HG02981 (cell line): ENCODE measurements at regions not wholly inside any gene's neighbourhood (a gene's known extent, or its start where the extent isn't known, plus 50 kb on each side); places are given as distances from the start of the nearest gene placed in this dataset.
A peak's percentile ranks its signal among the peaks of the same experiment; 100 is the strongest.

Experiments
- ATAC-seq: cut with Tn5 transposase; IDR thresholded peaks from one replicate; pipeline ENCODE4 v1.9.1; 2021; ENCODE audit warnings: mild to moderate bottlenecking, moderate library complexity; ENCODE audit not compliant: unreplicated experiment

DNA sequence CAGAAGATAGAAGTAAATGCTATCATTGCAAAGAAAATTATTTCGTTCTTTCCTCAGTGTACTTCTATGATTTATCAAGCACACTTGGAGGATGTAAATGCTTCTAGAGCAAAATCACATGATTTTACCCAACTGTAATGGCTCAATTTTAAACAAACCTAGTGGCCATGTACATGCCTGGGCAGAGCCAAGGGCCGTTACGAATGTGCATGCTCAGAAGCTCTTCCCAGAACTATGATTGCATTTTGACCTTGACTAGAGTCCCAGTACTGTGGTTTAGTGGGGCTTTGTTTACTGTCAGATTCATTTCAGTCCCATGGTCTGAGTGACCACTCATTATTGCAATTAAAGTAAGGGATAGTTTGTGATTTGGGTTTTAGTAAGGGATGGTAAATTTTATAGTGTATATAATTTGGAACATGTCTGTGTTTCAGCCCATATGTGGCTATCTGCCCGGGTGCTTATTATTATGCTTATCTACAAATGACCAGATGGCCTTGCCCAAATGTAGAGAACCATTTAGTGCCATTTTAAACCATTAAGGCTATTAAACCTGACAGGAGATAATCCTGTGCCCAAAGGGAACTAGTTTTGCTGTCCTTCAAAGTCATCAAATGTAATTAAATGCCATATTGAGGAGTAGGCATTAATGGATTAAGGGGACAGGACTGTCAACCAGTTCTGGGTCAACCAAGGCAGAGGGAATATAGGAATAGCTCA lies 239.1 kb downstream of the ICOS start:
- ATAC-seq: no peak

DNA sequence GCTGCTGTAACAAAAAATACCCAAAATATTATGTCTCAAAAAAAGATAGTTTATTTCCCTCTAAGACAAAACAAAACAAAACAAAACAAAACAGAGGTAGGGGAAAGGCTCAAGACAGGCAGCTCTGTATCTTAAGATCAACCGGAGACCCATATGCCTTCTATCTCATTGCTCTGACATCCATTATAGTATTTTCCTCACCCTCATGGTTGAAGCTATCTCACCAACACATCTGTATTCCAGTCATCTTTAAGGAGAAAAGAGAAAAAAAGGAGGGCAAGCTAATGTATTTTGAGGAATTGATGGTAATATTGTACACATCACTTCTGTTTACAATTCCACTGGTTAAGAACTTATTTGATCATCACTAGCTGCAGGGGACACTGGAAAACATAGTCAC lies 239.7 kb downstream of the ICOS start:
- no peak for ATAC-seq

DNA sequence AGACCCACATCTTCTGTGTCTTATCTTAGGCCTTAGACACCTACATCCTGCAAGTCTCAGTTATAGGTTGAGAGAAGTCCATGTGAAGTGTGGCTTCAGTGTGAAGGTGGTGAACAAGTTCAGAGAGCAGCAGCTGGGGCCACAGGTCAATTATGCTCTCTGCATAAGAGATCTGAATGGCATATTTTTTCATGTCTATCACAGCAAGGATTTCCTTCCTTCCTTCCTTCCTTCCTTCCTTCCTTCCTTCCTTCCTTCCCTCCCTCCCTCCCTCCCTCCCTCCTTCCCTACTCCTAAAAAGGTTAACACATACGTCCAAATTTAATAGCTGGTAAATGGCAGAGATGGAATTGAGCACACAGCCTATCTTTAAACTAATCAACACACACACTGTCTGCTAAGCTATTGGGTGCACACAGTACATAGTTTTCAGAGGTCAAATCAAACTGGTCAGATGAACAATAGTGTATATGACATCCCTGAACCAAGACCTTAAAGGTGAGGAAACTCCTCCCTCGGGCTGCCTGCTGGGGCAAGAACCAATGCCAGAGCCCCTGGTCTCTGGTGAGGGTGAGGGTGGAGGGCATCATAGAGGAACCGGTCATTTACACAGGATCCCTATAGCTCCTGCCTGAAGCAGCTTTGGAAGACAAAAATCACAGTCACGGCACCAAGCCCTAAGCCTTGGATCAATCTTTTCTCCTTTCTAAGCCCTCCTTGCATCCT lies 240.9 kb downstream of the ICOS start:
- peak; percentile 12 for ATAC-seq

DNA sequence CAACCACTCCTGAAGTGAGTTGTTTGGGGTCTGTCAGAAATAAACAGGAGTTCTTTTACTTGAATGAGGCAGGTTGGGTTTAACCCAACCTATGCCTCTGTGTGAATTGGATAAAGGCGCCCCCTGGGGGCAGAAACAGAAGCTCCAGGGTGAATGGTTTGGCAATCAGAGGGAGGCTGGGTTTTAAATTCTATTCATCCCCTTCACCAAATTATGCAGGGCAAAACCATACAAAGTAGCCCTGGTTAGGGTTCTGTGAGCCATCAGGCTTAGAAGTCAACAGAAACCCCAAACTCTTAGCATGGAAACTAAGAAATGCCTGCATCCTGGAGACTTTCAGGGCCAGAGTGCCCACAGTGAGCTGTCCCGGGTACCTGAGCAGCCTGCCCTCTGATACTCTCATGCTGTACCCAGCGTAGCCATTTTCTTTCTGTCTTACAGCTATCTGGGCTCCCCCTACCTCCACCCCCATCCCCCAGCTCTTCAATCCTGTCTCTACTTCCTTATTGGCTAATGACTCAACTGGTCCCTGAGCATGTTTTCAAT lies 241.5 kb downstream of the ICOS start:
- peak; percentile 63 for ATAC-seq

DNA sequence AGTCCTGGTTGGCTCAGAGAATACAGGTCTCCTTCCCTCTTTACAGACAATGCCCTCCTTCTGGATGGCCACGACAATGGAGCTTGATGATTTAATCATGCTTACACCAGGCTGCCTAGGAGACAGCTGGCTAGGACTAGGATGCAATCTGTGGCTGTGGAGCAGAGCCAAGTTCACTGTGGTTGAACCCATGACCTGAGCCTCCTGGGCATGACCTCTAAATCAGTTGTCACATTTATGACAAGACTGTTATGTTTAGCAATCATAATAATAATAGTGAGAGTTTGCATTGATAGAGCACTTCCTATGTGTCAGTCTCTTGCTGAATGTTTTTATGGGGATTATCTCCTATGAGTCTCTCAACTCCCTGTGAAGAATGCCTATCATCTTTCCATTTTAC lies 244.1 kb downstream of the ICOS start:
- ATAC-seq: no peak

DNA sequence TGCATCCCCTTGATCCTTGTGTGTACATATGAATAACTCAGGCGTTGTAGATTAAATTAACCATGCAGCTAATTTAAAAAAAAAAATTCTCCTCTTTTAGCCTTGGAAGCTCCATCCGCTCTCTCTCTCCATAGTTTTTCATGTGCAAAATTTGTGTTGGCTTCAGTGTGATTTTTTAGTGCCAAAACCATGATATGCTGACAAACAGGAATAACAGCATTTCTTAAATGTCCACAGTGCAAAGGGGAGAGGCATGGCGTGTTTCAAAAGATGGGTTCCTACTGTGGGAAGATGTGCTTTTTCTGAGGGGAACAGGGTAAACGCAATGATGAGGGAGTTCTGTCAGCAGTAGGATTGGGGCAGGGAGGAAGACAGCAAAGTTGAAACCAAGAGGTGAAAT lies 247.0 kb downstream of the ICOS start:
- ATAC-seq: no peak

DNA sequence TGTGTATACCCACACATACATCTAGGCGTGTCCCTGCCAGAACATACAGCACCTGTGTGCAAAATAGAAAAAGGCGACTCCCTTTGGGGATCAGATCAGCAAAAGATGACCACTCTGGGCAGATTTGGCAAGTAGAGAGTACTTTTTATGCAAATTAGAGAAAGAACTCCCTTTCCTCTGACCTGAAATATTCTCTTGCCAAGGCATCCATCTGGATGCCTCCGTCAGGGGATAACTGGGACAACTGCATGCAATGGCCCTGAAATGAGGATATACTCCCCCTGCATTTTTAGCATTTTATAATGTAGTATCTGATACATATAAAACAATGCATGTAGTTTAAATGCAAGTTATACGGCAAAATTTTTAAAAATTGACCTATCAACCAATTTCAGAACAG lies 247.7 kb downstream of the ICOS start:
- ATAC-seq: no peak

DNA sequence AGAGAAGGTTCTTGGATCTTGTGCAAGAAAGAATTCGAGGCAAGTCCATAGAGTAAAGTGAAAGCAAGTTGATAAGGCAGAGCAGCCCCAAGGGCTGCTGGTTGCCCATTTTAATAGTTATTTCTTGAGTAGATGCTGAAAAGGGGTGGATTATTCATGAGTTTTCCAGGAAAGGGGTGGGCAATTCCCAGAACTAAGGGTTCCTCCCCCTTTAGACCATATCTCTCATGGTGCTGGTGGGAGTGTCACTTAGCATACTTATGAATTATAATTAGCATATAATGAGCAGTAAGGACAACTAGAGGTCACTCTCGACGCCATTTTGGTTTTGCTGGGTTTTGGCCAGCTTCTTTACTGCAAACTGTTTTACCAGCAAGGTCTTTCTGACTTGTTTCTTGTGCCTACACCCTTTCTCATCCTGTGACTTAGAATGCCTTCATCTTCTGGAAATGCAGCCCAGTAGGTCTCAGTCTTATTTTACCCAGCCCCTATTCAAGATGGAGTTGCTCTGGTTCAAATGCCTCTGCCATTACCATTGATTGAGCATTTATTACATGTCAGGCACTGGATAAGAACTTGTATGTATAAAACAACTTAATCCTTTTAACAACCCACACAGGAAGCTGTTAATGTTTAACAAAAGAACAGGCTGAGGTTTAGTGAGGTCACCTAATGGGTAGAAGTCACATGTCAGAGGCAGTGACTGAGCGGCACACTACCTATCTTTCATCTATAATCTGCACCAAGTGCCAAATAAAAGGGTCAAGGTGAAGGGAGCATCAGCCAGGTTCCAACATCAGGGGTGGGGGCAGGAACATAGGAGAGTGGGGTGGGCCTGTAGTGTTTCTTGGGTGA lies 250.9 kb downstream of the ICOS start:
- ATAC-seq: peak; percentile 76

DNA sequence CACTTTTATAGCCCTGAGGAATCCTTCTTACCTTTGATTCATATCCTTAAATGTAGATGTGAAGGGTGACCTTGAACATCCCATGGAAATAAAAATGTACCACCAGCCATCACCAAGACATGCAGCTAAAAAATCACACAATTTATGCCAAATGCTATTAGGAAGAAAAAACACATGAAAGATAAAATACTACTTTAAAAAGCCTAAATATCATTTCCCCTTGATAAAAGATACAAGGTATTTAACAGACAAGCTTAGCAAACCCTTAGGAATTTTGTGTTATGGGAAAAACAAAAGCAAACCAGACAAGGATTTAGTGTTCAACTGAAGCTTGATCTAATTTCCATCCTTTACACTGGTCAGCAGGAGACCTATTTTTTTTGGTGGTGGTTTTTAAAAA lies 255.0 kb downstream of the ICOS start:
- ATAC-seq: no peak

DNA sequence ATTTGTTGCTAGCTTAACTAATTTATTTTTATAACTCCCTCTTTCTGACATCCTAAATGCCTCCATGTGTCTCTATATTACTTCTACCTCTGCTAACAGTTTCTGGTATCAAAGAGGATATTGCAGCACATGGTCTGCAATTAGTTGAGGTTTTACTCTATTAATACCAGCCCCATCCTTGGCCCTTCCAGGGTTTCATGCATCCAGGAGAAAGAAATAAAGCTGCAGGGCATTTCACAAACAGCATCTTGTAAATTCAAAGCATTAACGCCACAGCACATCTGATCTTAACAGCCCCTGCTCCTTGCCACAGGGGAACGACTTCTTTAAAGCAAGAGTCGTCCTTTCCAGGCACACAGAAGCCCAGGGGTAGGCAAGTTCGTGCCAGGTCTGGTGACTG lies 258.9 kb downstream of the ICOS start:
- no peak for ATAC-seq

DNA sequence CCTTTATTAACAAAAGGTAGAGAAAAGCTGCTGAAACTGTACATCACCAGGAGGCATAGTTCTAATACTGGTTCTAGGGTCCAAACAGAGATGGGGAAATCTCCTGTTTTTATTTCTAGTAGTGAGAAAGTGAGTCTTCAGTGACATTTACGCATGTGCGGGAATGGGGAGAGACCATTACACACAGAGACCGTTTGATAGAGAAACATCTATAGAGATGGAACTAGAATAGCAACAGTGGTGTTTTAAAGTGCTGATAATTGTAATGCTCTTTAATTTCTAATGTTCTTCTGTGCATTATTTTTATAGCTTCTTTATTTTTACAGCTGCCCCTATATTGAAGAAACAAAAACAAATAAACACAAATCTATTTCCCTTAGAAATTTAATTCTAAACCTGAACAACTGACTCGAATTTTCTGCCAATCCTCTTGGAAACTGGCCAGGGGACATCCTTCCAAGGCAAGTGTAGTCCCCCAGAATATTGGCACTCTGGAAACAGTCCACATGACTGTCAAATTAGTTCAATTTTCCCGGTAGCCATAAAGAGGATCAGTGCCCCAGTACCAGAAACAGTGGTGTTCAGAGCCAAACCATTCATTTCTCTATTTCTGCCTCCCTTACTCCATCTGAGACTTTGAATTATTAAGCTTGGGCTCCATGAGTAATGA lies 260.9 kb downstream of the ICOS start:
- ATAC-seq: no peak

DNA sequence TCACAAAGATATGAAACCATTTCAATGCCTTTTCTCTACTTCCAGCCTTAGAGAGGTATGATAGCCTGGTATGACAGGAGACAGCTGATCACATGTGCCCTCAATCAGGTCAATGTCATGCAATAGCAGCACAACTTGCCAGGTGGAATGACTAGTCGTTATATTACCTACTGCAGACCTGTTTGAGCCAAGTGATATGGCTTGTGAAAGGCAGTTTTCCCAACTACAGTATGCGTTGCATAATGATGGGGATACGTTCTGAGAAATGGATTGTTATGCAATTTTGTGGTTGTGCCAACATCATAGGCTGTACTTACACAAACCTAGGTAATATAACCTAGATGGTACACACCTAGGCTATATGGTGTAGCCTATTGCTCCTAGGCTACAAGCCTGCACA lies 262.8 kb downstream of the ICOS start:
- no peak for ATAC-seq

DNA sequence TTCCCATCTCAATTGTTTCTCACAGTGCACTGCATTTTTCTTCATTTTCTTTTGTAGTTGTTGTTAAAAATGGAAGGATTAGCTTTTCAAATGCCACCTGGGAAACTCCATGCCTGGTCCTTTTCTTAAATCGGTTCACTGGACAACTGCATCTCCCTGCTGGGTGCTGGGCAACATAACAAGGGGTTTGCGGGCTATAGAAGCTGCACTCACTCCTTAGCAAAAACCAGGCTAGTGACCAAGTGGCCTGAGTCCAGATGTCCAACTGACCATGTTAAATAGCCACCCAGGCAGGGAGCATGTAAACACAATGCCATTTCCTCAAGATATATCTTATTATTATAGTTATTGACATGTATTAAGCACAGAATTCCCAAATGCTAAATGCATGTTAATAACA lies 264.9 kb downstream of the ICOS start:
- ATAC-seq: no peak

DNA sequence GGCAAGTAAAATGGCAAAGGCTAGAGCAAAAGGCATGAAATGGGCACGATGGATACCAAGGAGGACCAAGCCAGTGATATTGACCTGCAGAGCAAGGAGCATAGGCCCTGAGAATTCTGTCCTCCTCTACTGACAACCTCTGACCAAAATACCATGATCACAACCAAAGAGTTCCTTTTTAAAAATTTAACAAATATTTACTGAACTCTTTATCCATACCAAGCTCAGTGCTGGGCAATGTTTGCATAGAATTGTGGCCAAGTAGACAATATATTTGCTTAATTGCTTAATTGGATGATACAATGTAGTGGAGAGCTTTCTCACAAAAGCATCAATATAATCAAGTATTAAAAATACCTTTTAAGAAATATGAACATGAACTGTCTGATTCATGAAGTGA lies 265.7 kb downstream of the ICOS start:
- ATAC-seq: no peak

DNA sequence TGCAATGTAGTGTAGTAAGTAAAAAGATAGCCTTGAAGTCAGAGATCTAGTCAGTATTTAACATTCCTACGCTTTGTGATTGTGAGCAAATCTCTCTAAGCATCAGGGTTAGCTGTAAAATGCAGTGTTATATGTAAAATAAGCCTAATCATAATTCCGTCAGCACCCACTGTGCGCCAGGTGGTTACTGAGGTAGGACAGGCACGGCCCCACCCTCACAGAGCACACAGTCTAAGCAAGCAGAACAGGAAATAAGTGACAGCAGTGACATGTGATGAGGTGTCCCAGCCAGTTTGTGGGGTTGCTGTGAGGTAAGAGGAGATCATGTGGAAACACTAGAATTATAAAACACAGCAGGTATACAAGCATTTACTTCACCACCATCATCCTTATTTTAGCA lies 267.1 kb downstream of the ICOS start:
- no peak for ATAC-seq

DNA sequence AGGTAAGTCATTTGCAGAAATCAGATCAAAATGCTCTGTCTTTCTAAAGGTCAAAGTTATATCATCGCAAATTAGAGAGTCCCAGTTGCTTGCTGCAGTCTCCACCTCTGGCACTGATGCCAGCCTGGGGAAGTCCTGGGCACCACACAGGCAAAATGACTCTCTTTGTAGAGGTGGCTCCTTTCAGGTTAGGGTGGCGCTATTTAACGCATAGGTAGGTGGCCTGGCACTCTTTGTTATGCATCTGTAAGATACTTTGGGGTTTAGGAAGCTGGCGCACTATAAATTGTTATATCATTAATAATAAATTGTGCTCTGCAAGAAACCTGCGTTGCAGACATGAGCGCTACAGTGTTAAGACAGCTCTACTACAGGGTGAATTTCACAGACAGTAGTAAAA lies 268.5 kb downstream of the ICOS start:
- no peak for ATAC-seq

DNA sequence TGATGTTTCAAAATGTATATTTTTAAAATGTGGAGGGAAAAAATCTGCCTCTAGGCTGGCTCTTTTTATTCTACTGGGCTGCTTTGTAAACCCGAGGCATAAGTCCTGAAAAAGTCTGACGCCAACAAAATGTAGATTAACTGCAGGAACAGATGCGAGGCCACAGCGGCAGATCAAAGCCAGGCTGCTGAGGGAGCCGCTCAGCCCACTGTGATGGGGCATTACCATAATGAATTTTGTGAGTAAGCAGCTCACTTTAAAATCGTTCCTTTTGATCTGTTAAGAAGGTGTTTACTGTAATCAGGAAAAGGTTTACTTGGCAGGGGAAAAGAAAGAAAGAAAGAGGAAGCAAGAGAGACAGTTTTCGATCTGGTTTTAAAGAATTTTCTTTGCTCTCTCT lies 269.0 kb downstream of the ICOS start:
- no peak for ATAC-seq

DNA sequence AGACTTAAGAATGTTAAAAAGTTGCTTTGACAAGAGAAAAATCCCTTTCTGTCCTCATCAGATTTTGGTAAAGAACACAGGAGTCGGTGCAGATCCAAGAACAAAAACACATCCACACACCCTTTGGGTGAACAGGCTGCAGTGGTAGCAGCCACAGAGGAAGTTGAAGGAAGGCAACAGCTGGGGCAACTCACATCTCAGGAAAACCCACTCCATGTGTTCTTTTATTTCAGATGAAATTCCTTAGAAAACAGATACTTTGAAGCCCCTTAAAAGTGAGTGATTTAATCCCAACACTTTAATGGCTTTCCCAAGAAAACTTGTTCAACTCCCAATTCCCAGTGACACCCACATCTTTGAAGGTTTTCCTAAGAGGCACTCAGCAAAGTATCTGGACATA lies 271.3 kb downstream of the ICOS start:
- no peak for ATAC-seq

DNA sequence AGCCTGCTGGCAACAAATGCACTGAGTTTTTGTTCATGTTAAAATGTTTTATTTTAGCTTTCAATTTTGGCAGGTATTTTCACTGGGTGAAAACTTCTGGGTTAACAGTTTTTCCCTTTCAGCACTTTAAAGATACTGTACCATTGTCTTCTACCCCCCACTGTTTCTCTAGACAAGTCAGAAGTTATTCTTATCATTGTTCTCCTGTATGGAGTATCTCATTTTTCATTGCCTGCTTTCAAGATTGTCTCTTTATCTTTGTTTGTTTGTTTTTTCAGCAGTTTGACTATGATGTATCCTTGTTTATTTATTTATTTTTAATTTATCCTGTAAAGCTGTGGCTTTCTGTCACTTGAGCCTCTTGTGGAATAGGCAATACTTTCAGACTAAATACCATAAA lies 277.0 kb downstream of the ICOS start:
- no peak for ATAC-seq

DNA sequence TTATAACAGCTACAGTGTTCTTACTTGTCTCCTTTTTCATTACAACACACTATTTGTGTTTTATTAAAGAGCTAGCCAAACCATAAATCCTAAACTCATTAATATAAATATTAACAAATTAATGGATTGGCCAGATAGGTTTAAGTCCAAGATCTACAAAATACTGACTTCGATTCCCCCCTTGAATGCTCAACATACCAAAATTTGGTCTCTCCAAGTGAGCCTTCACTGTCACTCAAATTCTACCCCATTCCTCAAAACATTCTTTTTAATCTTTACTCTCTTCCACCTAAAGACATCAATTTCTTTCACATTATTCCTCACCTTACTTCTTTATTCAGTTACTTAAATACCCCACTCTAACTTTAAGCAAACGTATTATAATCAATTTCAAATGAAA lies 281.5 kb downstream of the ICOS start:
- no peak for ATAC-seq

DNA sequence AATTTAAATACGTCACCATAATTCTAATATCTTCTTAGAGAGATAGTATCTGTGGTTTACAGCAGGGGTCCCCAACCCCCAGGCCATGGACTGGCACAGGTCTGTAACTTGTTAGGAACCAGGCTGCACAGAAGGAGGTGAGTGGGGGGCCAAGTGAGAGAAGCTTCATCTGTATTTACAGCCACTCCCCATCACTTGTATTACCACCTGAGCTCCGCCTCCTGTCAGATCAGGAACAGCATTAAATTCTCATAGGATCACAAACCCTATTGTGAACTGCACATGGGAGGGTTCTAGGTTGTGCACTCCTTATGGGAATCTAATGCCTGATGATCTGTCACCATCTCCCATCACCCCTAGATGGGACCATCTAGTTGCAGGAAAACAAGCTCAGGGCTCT lies 282.6 kb downstream of the ICOS start:
- ATAC-seq: no peak
